ENCODE measurements at regions not wholly inside any gene's neighbourhood (a gene's known extent, or its start where the extent isn't known, plus 50 kb on each side); places are given as distances from the start of the nearest gene placed in this dataset.

DNA sequence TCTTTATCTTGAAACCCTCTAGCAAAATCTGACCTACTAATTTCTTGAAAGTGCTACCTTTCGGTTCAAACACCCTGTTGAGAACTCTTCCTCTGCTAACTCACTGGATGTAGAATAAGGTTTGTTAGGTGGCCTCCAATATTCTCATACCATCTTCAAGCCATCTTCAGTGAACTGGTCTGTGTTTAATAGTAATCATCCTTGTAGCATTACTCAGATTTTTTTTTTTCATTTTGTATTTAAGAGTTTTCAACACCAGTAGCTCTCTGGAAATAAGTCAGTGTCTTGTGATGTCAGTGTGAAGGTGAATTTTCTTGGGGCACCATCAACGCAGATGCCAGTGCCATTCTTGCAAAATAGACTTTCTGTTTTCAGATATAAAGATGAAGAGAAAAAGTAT lies 140.6 kb upstream of the AHI1 start:
- TF ChIP-seq POLR2A (IDR thresholded peaks at IDR 0.05) = no peak
- TF ChIP-seq, protein P1, sequence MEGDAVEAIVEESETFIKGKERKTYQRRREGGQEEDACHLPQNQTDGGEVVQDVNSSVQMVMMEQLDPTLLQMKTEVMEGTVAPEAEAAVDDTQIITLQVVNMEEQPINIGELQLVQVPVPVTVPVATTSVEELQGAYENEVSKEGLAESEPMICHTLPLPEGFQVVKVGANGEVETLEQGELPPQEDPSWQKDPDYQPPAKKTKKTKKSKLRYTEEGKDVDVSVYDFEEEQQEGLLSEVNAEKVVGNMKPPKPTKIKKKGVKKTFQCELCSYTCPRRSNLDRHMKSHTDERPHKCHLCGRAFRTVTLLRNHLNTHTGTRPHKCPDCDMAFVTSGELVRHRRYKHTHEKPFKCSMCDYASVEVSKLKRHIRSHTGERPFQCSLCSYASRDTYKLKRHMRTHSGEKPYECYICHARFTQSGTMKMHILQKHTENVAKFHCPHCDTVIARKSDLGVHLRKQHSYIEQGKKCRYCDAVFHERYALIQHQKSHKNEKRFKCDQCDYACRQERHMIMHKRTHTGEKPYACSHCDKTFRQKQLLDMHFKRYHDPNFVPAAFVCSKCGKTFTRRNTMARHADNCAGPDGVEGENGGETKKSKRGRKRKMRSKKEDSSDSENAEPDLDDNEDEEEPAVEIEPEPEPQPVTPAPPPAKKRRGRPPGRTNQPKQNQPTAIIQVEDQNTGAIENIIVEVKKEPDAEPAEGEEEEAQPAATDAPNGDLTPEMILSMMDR (IDR thresholded peaks at IDR 0.05) = no peak
